Pons (tissue), 1 donor: ENCODE measurements at regions not wholly inside any gene's neighbourhood (a gene's known extent, or its start where the extent isn't known, plus 50 kb on each side); places are given as distances from the start of the nearest gene placed in this dataset.

Source experiments
- DNase-seq: peaks from one replicate; pipeline ENCODE4 v3.0.0-alpha.2; 2016; ENCODE audit warnings: low spot score

- no peak for DNase-seq
Observed at GRCh38 chr22:27148055-27148454, 490.7 kb downstream of the MIAT start.

DNA sequence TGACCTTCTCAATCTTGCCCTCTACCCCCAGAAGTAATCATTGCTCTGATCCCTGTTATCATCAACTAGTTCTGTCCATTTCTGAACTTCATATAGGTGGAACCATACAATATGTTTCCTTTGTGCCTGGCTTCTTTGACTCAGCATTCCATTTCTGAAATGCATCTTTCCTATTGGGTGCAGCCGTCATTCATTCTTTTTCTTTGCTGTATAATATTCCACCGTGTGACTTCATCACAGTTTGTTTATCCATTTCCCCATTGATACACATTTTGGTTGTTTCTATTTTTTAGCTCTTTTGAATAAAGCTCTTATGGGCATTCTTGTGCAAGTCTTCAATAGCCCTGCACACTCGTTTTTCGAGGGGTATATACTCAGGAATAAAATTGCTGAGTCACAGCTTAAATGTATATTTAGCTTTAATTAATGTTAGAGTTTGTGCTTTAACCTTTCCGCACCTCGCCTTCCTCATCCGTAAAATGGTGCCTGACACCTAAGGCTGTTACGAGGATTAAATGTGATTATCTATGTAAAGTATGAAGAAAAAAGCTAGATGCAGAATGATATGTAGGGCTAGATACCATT is 491.6 kb downstream of the MIAT start:
- DNase-seq = no peak

GRCh38 chr22:27149921-27150543 is 492.6 kb downstream of the MIAT start:
- no peak for DNase-seq

GRCh38 chr22:27150544-27150941 is 493.2 kb downstream of the MIAT start:
- DNase-seq = no peak

- no peak for DNase-seq
Observed at GRCh38 chr22:27151407-27151806, 494.0 kb downstream of the MIAT start.

- DNase-seq = no peak
Observed at GRCh38 chr22:27152033-27152432, 494.6 kb downstream of the MIAT start.

DNA sequence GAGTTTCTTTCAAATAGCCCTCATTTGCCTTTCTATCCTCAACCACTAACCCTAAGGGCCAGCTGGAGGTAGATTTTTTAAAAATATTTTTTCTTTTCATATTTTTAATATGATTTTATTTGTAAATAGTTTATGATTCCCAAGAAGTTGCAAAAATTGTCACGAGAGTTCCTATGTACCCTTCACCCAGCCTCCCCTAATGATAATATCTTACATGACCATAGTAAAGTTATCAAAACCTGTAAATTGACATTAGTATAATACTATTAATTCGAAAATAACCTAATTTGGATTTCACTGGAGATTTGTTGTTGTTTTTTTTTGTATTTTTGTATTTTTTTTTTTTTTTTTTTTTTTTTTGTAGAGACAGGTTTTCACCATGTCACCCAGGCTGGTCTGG is 495.5 kb downstream of the MIAT start:
- DNase-seq = no peak

DNA sequence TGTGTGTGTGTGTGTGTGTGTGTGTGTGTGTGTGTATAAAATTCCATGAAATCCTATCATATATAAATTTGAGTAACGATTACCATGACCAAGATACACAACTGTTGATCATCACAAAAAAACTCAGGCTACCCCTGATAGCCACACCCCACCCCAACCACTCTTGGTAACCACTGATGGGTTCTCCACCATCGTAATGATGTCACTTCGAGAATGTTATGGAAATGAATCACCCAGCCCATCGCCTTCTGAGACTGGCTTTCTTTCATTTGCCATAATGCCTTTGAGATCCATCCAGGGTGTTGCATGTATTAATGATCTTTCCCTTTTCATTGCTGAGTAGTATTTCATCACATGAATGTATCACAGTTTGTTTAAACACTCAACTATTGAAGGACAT is 496.0 kb downstream of the MIAT start:
- no peak for DNase-seq

- no peak for DNase-seq
Observed at GRCh38 chr22:27154717-27155116, 497.3 kb downstream of the MIAT start.

GRCh38 chr22:27156821-27157489 is 499.6 kb downstream of the MIAT start:
- DNase-seq = no peak

DNA sequence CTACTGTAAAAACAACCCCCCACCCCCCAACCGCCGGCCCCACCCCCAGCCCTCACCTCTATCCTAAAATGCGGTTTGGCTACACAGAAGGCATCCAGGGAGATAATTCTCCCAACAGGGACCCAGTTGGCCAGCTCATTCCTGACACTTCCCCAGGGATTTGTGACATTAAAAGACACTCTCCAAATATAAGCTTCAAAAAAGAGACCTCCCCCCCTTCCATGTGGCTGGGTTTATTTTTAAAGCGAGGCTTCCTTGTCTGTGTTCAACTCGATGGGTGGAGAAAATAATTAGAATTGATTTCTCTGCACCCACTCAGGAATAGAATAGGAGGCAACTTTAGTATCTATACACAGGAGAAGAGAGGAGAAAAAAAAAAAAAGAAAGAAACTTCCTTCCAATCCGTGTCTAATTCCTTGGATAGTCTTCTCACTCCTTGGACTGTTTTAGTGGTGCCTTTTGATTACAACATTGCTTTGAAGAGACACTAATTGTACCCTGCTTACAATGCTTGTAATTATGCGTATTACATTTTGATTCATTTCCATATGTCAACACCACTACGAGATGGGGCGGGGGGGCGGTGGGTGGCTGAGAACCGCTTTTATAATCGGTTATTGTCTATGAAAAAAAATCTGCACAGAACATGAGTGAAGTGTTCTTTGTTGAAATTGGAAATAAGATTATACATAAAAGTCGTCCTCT is 500.4 kb downstream of the MIAT start:
- no peak for DNase-seq

DNA sequence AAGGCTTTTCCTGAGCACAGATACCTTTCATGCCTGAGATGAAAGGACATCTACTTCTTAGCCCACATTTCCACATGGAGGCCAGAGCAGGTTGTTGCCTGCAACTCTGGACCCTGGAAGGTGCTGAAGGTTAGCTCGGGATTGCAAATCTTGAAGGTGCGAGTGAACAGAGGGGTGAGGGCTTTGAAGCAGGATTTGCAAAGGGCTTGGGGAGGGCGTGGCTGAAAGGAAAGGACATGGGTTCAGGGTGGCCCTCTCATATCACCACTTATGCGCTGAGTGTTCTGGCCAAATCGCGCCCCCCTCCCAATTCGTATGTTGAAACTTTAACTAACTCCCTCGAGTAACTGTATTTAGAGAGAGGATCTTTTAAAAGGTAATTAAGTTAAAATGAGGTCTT is 501.6 kb downstream of the MIAT start:
- DNase-seq = no peak

GRCh38 chr22:27159716-27160295 is 502.4 kb downstream of the MIAT start:
- no peak for DNase-seq

- DNase-seq = no peak
Observed at GRCh38 chr22:27163162-27164137, 506.1 kb downstream of the MIAT start.

- DNase-seq = no peak
Observed at GRCh38 chr22:27164781-27165503, 507.6 kb downstream of the MIAT start.

DNA sequence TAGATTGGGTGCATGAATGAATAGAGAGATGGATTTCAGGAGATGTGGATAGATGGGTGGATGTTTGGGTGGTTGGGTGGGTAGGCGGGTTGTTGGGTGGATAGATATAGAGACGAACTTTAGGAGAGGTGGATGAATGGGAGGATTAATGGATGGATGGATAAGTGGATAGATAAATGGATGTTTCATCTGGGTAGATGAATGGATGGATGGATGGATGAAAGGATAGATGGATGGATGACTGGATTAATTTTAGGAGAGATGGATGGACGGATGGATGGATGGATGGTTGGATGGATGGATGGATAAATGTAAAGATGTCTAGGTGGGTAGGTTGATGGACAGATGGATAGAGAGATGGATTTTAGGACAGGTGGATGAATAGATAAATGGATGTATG is 511.3 kb downstream of the MIAT start:
- no peak for DNase-seq

DNA sequence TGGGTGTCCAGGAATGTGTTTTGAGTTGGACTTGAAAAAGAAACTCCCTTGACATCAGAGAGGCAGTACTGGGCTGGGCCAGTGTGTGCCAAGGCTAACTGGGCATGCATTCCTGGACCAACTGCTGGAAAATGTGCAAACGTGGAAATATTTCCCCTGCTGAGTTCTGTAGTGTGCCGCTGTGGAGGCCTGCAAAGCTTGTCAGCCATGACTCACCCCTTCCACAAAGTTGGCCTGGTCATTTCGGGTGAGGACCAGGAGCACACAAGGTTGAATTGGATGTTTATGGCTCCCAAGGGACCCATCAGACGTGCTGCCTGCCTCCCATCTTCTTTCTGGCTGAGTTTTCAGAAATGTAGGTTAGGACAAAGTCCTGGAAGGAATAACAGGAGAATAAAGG is 513.1 kb downstream of the MIAT start:
- no peak for DNase-seq

- DNase-seq = no peak
Observed at GRCh38 chr22:27171212-27171611, 513.8 kb downstream of the MIAT start.

GRCh38 chr22:27173530-27173929 is 516.1 kb downstream of the MIAT start:
- no peak for DNase-seq

- no peak for DNase-seq
Observed at GRCh38 chr22:27175021-27175838, 517.8 kb downstream of the MIAT start.
